ENCODE measurements at regions not wholly inside any gene's neighbourhood (a gene's known extent, or its start where the extent isn't known, plus 50 kb on each side); places are given as distances from the start of the nearest gene placed in this dataset.

DNA sequence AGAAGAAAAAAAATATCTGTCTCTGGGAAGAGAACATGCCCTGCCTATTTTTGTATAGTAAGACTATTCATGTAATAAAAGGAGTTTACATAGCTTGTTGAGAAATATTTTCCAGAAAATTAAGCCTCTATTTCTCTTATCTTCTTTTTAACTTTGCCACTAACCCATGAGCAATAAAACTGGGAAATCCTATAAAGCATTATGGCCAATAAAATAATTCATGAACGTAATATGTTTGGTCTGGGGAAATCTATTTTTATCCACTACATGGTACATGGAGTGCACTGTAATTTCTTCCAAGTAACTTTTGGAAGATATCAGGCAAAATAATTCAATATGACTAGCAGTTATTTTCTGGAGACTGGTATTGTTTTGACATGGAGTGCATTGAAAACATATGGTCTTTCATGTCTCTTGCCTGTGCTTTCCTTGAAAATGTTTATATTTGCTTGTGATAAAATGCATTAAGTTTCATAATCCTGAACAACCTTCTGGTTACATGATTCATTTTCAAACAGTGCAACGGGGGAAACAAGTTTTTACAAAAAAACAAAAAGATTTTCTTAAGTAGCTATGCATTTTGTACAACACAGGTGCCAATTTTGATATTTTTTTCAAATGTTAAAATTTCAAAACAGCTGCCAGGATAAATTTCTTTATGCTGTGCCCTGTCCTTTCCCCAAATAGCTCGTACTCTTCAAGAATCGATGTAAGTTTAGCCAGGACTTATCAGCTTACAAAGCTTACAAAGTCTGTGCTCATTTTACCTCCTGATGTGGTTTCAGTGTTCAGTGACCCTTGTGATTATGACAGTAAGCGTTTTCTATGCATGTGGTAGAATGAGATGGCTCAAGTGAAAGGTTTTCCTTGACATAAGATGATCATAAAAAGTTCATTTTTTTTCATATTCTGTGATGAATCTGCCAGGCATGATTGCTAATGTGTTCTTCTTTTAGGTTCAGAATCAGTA is 194.5 kb downstream of the UBE2E3 start:
- Mint-ChIP-seq H3K36me3 (ENCODE audit: low read depth) (peaks cover 32% of the 10 kb centered on the region), H3K9me3 (peaks cover 12% of the 10 kb centered on the region), H3K4me1 (peaks cover 48% of the 10 kb centered on the region), H3K4me3 (no peak overlapping the region), H3K27me3 (no peaks in the 10 kb centered on the region), H3K27ac (no peak overlapping the region)
- ChIA-PET CTCF (interaction anchor here (0.8 to 1.7 kb wide), 3 partner anchors 9 to 297 kb away, joined by 3 to 7 read pairs (median 3); no protein-coding TSS in a partner anchor), POLR2A (interaction anchor here (0.7 kb wide), 1 partner anchor 13 kb away, joined by 3 read pairs; no protein-coding TSS in a partner anchor)
- no peak for DNase-seq

DNA sequence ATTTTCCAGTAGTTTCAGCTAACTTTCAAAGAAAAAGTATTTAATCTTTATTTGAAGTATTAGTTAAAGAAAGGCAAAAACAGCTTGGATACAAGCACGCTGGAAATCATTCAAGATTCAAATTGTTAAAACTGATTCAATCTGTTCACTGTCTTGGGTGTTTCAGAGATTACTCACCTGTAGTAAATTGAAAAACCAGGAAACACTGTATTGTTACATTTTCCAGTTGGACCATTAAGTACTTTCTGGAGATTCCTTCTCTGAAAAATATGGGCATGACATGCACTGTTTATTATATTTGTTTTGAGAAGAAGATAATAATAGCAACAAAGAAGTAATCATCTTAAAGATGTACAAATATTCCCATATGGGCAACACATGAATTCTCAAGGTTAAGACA is 196.1 kb downstream of the UBE2E3 start:
- Mint-ChIP-seq H3K36me3 (ENCODE audit: low read depth) (peaks cover 39% of the 10 kb centered on the region), H3K27ac (no peak overlapping the region), H3K4me3 (no peak overlapping the region), H3K9me3 (peaks cover 18% of the 10 kb centered on the region), H3K27me3 (no peaks in the 10 kb centered on the region), H3K4me1 (peaks cover 37% of the 10 kb centered on the region)
- POLR2A ChIA-PET: interaction anchor here (0.7 kb wide), 1 partner anchor 250 kb away, joined by 13 read pairs; no protein-coding TSS in a partner anchor
- DNase-seq: no peak
- CTCF ChIA-PET: interaction anchor here (0.8 kb wide), 1 partner anchor 281 kb away, joined by 3 read pairs; the partner anchor contains the start of gene ITGA4

DNA sequence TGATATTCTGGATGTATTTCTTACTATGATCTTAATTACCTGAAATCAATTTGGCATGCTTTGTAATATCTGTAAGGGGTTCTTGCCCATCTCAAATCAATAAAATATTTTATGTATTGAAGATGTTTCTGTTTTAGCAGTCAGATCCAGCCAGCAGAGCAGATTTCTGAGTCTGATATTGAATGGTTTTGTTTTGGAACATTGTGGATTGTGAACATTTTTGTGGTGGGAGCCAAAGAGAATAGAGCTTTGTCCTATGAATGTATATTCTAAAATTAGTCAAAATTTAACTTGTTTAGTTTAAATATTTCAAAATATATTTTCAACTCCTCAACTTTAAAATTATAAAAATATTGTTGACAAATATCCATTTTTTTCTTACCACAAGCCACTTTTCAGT is 197.0 kb downstream of the UBE2E3 start:
- no peak overlapping the region for H3K27ac Mint-ChIP-seq
- peaks cover 39% of the 10 kb centered on the region for H3K36me3 Mint-ChIP-seq (ENCODE audit: low read depth)
- H3K4me1 Mint-ChIP-seq: peaks cover 37% of the 10 kb centered on the region
- H3K4me3 Mint-ChIP-seq: no peak overlapping the region
- CTCF ChIA-PET: interaction anchor here (1.3 to 2.0 kb wide), 3 partner anchors 12 to 93 kb away, joined by 3 to 5 read pairs (median 4); no protein-coding TSS in a partner anchor
- peaks cover 18% of the 10 kb centered on the region for H3K9me3 Mint-ChIP-seq
- POLR2A ChIA-PET: no interaction called here
- no peak for DNase-seq
- H3K27me3 Mint-ChIP-seq: no peaks in the 10 kb centered on the region

DNA sequence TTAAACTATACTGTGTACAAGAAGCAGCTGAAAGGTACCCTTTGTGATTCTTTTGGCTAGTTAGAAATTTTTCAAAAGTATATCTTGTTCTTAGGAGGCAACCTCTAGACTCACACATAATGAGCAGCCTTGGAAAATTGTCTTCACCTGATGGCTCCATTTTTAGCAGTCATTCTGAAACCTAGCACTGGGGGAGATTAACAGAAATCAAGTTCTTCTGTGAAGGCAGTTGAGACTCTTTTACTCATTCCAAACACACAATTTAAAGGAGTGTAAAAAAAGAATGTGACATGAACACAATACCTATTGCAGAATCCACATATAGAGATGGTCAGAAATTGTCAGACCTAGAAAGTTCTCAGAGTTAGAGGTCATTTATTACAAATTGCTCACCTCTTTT is 197.7 kb downstream of the UBE2E3 start:
- peaks cover 15% of the 10 kb centered on the region for H3K9me3 Mint-ChIP-seq
- H3K36me3 Mint-ChIP-seq (ENCODE audit: low read depth): peaks cover 35% of the 10 kb centered on the region
- peaks cover 37% of the 10 kb centered on the region for H3K4me1 Mint-ChIP-seq
- POLR2A ChIA-PET: no interaction called here
- H3K27ac Mint-ChIP-seq: peak overlapping the region; percentile 12
- H3K4me3 Mint-ChIP-seq: no peak overlapping the region
- DNase-seq: no peak
- CTCF ChIA-PET: interaction anchor here (1.0 to 2.0 kb wide), 8 partner anchors 12 to 92 kb away, joined by 3 to 6 read pairs (median 4); no protein-coding TSS in a partner anchor
- H3K27me3 Mint-ChIP-seq: no peaks in the 10 kb centered on the region

DNA sequence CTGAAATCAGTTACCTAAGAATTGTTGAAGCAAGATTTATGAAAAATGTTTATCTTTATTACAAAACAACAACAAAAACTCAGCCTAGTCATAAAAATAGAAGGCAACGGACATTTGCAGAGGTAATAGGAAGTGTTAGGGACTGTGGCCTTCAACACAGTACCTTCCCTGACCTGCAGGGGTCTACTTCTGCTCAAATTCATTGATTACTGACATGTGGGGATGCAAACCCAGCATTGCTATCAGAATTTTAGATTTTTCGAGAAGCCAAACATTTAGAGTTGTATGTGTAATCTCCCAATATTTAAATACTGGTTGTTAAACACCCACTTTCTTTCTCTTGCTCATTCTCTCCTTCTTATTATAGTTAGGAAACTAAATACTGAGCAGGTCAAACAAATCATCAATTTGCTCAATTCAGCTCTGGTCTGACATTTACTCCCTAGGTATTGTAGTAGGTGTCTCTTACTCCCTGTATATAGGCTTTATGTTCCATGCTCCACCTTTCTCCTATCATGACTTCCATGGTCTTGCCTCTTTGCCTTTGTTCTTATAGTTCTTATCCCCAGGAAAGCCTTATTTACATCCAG is 198.5 kb downstream of the UBE2E3 start:
- CTCF ChIA-PET: interaction anchor here (1.0 to 2.0 kb wide), 8 partner anchors 11 to 91 kb away, joined by 3 to 6 read pairs (median 4); no protein-coding TSS in a partner anchor
- peaks cover 15% of the 10 kb centered on the region for H3K9me3 Mint-ChIP-seq
- peak; percentile 26 for DNase-seq
- POLR2A ChIA-PET: no interaction called here
- H3K27me3 Mint-ChIP-seq: no peaks in the 10 kb centered on the region
- H3K36me3 Mint-ChIP-seq (ENCODE audit: low read depth): peaks cover 32% of the 10 kb centered on the region
- peaks cover 38% of the 10 kb centered on the region for H3K4me1 Mint-ChIP-seq
- H3K27ac Mint-ChIP-seq: no peak overlapping the region
- H3K4me3 Mint-ChIP-seq: no peak overlapping the region

DNA sequence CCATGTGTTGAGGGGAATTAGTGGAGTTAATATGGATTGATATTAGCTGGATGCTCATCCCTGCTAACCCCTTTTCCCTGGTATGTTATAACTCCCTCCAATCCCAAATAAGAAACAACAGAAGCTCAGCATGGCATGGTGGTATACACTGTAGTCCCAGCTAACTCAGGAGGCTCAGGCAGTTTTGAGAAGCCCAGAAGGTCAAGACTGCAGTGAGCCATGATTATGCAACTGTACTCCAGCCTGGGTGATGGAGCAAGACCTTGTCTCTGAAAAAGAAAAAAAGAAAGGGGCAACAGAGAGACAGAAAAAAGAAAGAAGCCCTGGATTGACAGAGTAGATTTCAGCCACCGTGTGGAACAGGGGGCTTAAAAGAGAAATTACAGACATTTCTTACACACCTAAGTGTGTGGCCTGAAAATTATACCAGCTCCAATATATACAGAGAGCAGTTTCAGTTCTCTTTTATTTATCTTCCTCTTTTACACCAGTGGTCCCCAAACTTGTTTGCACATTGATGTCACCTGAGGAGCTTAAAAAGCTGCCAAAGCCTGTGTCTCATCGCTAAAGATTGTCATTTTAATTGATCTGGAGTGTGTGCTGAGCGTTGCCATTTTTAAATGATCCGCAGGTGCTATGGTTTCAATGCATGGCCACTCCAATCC is 203.6 kb downstream of the UBE2E3 start:
- CTCF ChIA-PET: interaction anchor here (1.0 kb wide), 1 partner anchor 15 kb away, joined by 3 read pairs; no protein-coding TSS in a partner anchor
- peaks cover 16% of the 10 kb centered on the region for H3K4me1 Mint-ChIP-seq
- POLR2A ChIA-PET: no interaction called here
- H3K4me3 Mint-ChIP-seq: no peak overlapping the region
- no peaks in the 10 kb centered on the region for H3K27me3 Mint-ChIP-seq
- DNase-seq: no peak
- no peak overlapping the region for H3K27ac Mint-ChIP-seq
- peaks cover 15% of the 10 kb centered on the region for H3K9me3 Mint-ChIP-seq
- peaks cover 30% of the 10 kb centered on the region for H3K36me3 Mint-ChIP-seq (ENCODE audit: low read depth)

DNA sequence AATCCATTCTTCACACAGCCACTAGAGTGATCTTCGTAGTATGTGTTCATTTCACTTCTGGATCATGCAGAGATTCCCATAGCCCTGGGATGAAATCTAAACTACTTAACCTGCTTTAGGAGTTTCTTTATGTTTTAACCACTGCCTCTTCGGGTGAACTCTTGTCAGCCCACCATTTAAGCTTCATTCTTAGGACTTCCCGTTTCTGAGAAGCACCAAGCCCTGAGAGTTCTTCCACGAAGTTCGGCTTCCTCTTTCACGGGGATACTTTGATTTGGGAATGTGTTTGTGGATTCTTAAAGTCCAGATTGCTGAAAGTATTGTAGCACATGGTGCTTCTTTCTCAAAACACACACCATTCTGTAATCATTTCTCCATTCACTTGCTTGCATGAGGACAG is 205.0 kb downstream of the UBE2E3 start:
- Mint-ChIP-seq H3K4me3 (no peak overlapping the region), H3K9me3 (peaks cover 5% of the 10 kb centered on the region), H3K27me3 (no peaks in the 10 kb centered on the region), H3K36me3 (ENCODE audit: low read depth) (peaks cover 18% of the 10 kb centered on the region), H3K27ac (no peak overlapping the region), H3K4me1 (peaks cover 6% of the 10 kb centered on the region)
- ChIA-PET POLR2A (no interaction called here), CTCF (interaction anchor here (1.0 to 1.3 kb wide), 3 partner anchors 18 to 92 kb away, joined by 3 to 6 read pairs (median 3); no protein-coding TSS in a partner anchor)
- DNase-seq: no peak

DNA sequence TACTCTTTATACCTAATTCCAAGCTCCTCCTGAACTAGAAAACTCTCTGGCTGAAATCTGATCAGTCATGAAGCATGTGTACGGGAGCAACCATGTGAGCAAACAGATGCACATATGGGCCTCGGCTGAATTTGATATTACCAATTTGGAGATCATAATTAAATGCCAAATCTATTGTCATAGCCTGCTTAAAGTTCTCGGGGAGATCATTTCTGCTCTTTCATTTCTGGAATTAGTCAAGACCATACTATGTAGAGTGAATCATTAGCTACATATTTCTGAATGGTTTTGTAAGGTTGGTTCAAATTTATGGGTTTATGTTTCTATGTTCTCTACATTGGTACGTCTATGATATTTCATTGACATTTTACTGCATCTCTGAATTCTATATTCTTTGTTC is 205.5 kb downstream of the UBE2E3 start:
- H3K9me3 Mint-ChIP-seq: peaks cover 5% of the 10 kb centered on the region
- H3K27ac Mint-ChIP-seq: no peak overlapping the region
- peaks cover 6% of the 10 kb centered on the region for H3K4me1 Mint-ChIP-seq
- peaks cover 15% of the 10 kb centered on the region for H3K36me3 Mint-ChIP-seq (ENCODE audit: low read depth)
- H3K4me3 Mint-ChIP-seq: no peak overlapping the region
- no peaks in the 10 kb centered on the region for H3K27me3 Mint-ChIP-seq
- ChIA-PET CTCF (interaction anchor here (0.8 to 1.3 kb wide), 4 partner anchors 18 to 91 kb away, joined by 3 to 6 read pairs (median 3); no protein-coding TSS in a partner anchor), POLR2A (no interaction called here)
- no peak for DNase-seq

DNA sequence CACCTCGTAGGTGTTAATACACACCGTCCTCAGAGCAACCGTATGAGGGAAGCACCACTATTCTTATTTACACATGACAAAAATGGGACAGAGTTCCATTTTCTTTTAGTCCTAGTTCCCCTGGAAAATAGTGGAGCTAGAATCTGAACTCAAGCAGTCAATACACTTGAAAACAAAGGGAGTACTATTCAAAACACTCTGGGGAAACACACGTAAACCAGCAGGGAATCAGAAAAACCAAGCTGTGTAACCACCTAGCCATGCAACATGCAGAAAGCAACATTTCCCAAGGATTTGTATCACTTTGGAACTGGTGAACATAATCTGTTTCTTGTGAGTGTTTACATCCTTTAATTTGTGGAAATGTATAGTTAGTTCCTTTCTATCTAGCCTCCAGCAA is 208.2 kb downstream of the UBE2E3 start:
- H3K4me3 Mint-ChIP-seq: no peak overlapping the region
- POLR2A ChIA-PET: no interaction called here
- no peak for DNase-seq
- H3K27me3 Mint-ChIP-seq: no peaks in the 10 kb centered on the region
- H3K36me3 Mint-ChIP-seq (ENCODE audit: low read depth): peaks cover 13% of the 10 kb centered on the region
- H3K9me3 Mint-ChIP-seq: peaks cover 11% of the 10 kb centered on the region
- H3K27ac Mint-ChIP-seq: no peak overlapping the region
- CTCF ChIA-PET: no interaction called here
- H3K4me1 Mint-ChIP-seq: peaks cover 6% of the 10 kb centered on the region

DNA sequence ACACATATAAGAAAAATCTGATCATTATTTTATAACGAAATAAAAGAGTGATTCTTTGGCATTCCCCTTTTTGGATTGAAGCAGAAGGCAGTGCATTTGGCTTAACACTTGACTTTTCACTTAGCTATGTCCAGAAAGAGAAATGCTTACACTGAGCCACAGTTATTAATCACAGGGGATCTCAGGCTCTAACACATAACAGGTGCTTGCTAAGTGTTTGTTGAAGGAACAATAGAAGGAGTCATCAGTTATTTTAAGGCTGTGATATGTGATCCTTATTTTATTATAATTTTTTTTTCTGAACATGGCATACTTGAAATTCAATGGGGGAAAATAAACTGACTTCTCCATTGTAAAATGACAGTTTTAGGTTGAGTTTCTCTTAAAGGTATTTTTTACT is 209.5 kb downstream of the UBE2E3 start:
- H3K4me1 Mint-ChIP-seq: peaks cover 2% of the 10 kb centered on the region
- peaks cover 22% of the 10 kb centered on the region for H3K36me3 Mint-ChIP-seq (ENCODE audit: low read depth)
- CTCF ChIA-PET: interaction anchor here (1.0 to 1.5 kb wide), 2 partner anchors 12 to 38 kb away, joined by 3 read pairs; no protein-coding TSS in a partner anchor
- H3K9me3 Mint-ChIP-seq: peaks cover 16% of the 10 kb centered on the region
- POLR2A ChIA-PET: no interaction called here
- no peak overlapping the region for H3K4me3 Mint-ChIP-seq
- no peaks in the 10 kb centered on the region for H3K27me3 Mint-ChIP-seq
- no peak for DNase-seq
- H3K27ac Mint-ChIP-seq: no peak overlapping the region

DNA sequence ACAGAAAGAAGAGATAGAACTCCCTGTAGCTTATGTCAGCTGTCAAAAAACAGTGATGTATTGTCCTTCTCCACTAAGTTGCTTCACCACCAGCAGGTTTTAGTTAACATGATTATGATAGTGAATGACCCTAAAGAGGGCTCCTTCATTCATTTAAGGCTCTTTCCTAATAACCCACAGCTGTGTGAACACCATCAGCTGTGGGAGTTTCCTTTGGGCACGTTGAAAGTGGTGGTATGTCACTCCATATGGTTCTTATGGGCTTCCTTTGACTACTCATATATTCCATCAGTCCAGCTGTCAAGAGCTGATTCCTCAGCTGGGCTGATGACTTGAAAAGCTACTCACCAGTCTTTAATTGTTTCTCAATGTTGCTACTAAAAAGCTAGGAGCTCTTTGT is 210.3 kb downstream of the UBE2E3 start:
- Mint-ChIP-seq H3K4me1 (peaks cover 2% of the 10 kb centered on the region), H3K27ac (no peak overlapping the region), H3K36me3 (ENCODE audit: low read depth) (peaks cover 21% of the 10 kb centered on the region), H3K27me3 (no peaks in the 10 kb centered on the region), H3K9me3 (peaks cover 13% of the 10 kb centered on the region), H3K4me3 (no peak overlapping the region)
- ChIA-PET POLR2A (no interaction called here), CTCF (interaction anchor here (1.0 to 1.5 kb wide), 5 partner anchors 11 to 264 kb away, joined by 3 to 6 read pairs (median 3); no protein-coding TSS in a partner anchor)
- no peak for DNase-seq

DNA sequence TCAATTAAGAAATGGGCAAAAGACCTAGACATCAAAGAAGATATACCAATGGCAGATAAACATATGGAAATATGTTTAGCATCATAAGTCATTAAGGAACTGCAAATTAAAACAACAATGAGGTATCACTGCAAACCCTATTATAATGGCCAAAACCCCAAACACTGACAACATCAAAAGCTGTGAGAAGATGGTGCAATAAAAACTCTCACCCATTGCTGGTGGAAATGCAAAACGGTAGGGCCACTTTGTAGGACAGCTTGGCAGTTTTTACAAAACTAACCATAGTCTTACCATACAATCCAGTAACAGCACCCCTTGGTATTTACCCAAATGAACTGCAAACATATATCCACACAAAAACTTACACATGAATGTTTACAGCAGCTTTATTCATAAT is 213.1 kb downstream of the UBE2E3 start:
- Mint-ChIP-seq H3K4me1 (peaks cover 24% of the 10 kb centered on the region), H3K27ac (no peak overlapping the region), H3K36me3 (ENCODE audit: low read depth) (peaks cover 38% of the 10 kb centered on the region), H3K9me3 (peaks cover 29% of the 10 kb centered on the region), H3K4me3 (no peak overlapping the region), H3K27me3 (no peaks in the 10 kb centered on the region)
- POLR2A ChIA-PET: no interaction called here
- no peak for DNase-seq
- CTCF ChIA-PET: interaction anchor here (0.9 to 1.8 kb wide), 6 partner anchors 12 to 264 kb away, joined by 3 to 5 read pairs (median 3); partner anchors contain the start of gene ITGA4
